ENCODE measurements at regions not wholly inside any gene's neighbourhood (a gene's known extent, or its start where the extent isn't known, plus 50 kb on each side); places are given as distances from the start of the nearest gene placed in this dataset.

DNA sequence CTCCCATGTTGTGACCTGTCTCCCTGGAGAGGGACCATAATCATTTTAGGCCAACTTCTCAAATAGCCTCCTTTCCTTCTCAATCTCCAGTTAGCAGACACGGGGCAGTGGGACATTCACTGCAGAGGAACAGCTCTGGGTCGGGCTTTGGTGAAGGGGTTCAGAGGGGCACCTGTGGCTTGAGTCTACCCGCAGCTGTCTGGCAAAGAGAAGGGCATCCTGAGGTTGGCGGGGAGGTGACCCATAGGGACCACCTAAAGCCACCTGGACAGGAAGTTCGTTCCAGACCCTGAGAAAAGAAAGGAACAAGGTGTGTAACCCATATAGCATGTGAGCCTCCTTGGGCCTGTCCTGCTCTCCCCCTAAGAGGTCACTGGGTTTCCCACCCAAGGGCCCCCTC is 155.0 kb downstream of the OAT start:
- no peak for DNase-seq (ENCODE audit: low read depth in 2 of 2)
- no peak for TF ChIP-seq CTCF (IDR thresholded peaks at IDR 0.05; ENCODE audit: low read depth, low read length)
- no peak overlapping the region for H3K4me3 ChIP-seq (replicated peaks in 1 of 2; ENCODE audit: low read depth in 2 of 2, low read length in 2 of 2)

DNA sequence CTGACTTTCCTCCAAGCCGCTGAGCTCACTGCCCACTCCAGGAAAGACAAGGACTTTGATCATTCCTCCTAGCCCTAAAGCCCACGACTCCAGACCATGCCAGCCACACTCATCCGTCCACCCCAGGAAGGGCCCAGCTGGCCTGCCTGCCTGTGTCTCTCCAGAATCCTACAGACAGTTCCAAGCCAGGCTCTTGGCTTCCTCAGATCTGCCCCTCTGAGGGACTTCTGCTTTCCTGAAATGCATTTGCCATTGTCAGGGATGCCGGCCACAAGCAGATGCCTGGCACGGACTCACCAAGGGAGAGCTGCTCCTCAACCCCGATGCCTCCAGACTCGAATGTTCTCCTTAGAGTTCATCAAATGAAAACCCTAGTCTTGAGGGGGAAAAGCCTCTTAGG is 155.8 kb downstream of the OAT start:
- no peak for TF ChIP-seq CTCF (IDR thresholded peaks at IDR 0.05; ENCODE audit: low read depth, low read length)
- DNase-seq (ENCODE audit: low read depth in 2 of 2), result no peak
- no peak overlapping the region for H3K4me3 ChIP-seq (replicated peaks in 1 of 2; ENCODE audit: low read depth in 2 of 2, low read length in 2 of 2)

DNA sequence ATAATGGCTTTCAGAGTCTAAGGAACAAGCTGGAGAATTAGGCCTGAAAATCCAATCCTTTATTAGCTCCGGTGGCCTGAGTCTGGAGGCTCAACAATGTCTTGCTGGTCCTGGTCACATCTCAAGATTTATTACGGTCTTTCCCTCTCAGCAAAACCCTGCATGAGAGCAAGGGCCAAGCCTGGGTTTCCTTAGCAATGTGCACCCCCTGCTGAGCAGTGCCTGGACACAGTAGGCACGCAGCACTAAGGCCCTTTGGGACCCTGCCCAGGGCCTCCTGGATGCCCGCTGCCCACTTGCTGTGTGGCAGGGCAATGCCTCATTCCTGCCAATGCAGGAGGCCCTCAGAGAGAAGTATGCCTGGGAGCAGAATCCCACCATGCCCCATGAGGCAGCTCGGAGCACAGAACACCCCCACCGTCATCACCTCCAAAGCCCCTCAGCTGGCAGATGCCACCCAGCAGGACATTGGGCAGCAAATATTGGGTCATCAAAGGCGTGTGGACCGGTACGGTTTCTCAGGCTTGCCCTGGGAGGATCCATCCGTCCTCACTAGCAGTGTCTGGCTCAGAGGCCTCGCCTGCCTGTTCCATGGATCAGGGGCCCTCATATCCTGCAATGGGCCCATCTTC is 156.4 kb downstream of the OAT start:
- no peak overlapping the region for H3K4me3 ChIP-seq (replicated peaks in 1 of 2; ENCODE audit: low read depth in 2 of 2, low read length in 2 of 2)
- DNase-seq (ENCODE audit: low read depth in 2 of 2), result no peak
- no peak for TF ChIP-seq CTCF (IDR thresholded peaks at IDR 0.05; ENCODE audit: low read depth, low read length)

DNA sequence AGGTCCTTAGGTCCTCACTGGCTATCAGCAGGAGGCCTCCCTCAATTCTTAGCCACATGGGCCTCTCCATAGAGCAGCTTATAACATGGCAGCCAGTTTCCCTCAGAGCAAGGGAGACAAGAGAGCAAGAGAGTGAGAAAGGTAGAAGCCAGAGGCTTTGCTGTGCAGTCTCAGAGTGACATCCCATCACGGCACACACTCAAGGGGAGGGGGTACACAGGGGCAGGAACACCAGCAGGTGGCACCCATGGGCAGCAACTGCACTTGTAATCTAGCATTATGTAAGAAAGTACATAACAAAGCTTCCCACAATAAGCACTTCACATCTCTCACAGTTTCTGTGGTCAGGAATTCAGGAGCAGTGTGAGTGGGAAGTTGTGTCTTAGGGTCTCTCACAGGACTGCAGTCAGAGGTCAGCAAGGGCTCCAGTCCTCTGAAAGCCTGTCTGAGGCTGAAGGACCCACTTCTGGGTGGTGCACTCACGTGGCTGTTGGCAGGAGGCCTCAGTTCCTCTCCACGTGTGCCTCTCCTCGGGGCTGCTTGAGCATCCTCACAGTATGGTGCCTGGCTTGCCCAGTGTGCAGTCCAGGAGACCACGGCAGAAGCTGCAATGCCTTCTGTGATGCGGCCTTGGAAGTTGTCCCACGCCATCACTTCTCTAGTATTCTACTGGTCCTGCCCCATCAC is 159.4 kb downstream of the OAT start:
- peak; percentile 31 for TF ChIP-seq CTCF (IDR thresholded peaks at IDR 0.05; ENCODE audit: low read depth, low read length)
- H3K4me3 ChIP-seq (replicated peaks in 1 of 2; ENCODE audit: low read depth in 2 of 2, low read length in 2 of 2), result no peak overlapping the region
- peak in 1 of 2 donors; percentile 27 for DNase-seq (ENCODE audit: low read depth in 2 of 2)

DNA sequence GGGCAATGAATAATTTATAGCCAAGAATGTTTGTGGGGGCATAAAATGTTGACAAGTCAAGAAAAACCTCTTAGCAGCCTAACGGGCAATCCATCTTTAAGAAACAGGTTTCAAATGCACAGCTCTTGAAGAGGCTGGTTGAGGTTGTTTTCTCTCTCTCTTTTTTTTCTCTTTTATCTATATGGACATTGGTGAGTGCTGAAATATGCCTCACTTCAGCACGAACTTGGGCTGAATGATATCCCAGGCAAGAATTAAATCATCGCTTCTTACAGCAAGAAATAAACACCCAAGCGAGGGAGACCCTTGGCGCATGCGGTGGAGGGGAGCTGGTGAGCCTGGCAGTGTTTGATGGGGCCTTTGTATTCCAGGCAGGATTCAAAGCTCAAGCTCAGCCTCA is 160.9 kb downstream of the OAT start:
- no peak for DNase-seq (ENCODE audit: low read depth in 2 of 2)
- H3K4me3 ChIP-seq (replicated peaks in 1 of 2; ENCODE audit: low read depth in 2 of 2, low read length in 2 of 2), result no peak overlapping the region
- no peak for TF ChIP-seq CTCF (IDR thresholded peaks at IDR 0.05; ENCODE audit: low read depth, low read length)

DNA sequence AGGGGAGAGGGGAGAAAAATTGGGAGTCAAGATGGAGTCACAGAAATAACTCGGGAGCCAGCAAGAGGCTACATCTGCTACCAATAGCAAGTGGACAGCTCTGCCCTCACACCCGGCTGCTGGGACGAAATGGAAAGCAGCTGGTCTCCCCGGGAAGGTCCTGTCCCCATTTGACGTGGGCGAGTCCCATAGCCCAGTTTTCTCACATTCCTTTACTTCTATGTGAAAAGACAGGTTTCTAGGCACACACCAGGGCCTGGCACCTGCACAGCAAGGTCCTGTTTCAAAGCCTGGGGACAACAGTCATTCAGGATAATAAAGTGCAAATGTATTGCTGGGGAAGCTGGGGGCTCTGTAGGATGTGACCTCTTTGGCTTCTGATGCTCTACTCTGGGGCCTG is 162.6 kb downstream of the OAT start:
- no peak for DNase-seq (ENCODE audit: low read depth in 2 of 2)
- no peak for TF ChIP-seq CTCF (IDR thresholded peaks at IDR 0.05; ENCODE audit: low read depth, low read length)
- no peak overlapping the region for H3K4me3 ChIP-seq (replicated peaks in 1 of 2; ENCODE audit: low read depth in 2 of 2, low read length in 2 of 2)
